GM12878 (cell line): ENCODE measurements at regions not wholly inside any gene's neighbourhood (a gene's known extent, or its start where the extent isn't known, plus 50 kb on each side); places are given as distances from the start of the nearest gene placed in this dataset.

Experiments used
- ATAC-seq: fragments of 200-7000 bp; cut with Tn5 transposase; 3 replicates; pipeline ENCODE4 v1.9.1; 2020; ENCODE audit warnings: mild to moderate bottlenecking, moderate library complexity
- BruUV-seq: library from RNA; stranded (reverse); fragments of 400-500 nt; replicated peaks from 2 replicates; lab custom pipeline; 2021; lab: Mats Ljungman, UMichigan
- CTCF ChIA-PET: fragments of 300-600 bp; sonication (Branson Sonifier 250); formaldehyde crosslinking; extraction: SDS; loops from one replicate; lab custom pipeline; 2021; ENCODE audit warnings: inconsistent platforms; lab: Yijun Ruan, JAX
- POLR2A ChIA-PET: fragments of 350-600 bp; formaldehyde crosslinking; extraction: SDS; loops from one replicate; lab custom pipeline; 2021; ENCODE audit warnings: inconsistent platforms; lab: Charles Lee
- RAD21 ChIA-PET: fragments of 300-600 bp; sonication (Branson Sonifier 250); formaldehyde crosslinking; loops from one replicate; lab custom pipeline; 2023; ENCODE audit warnings: antibody characterized with exemption; ENCODE audit not compliant: unreplicated experiment; lab: Charles Lee
- SMC1A ChIA-PET: fragments of 300-600 bp; sonication (Branson Sonifier 250); formaldehyde crosslinking; loops from one replicate; lab custom pipeline; 2023; ENCODE audit not compliant: unreplicated experiment, uncharacterized antibody; lab: Charles Lee
- DNase-seq: peaks from one replicate; pipeline ENCODE4 v3.0.0-alpha.2; 2011; ENCODE audit warnings: low read depth, low spot score
- FAIRE-seq: peaks from 3 replicates; lab custom pipeline; 2011; peaks lifted over from hg19 to GRCh38; lab: Jason Lieb, UNC
- H2AFZ ChIP-seq: 2 replicates; pipeline ENCODE4 v1.6.0; 2011; ENCODE audit warnings: low read depth, low read length, control low read depth; ENCODE audit not compliant: control insufficient read depth
- H3K27ac ChIP-seq: 2 replicates; pipeline ENCODE4 v1.5.1; 2011; ENCODE audit warnings: control low read depth; ENCODE audit not compliant: control insufficient read depth, insufficient read depth
- H3K27me3 ChIP-seq, 2 experiments: replicated peaks in 1 of 2; 2 replicates each; pipeline versions ENCODE4 v1.6.0 to v1.6.1; 2011; ENCODE audit warnings: low read length in 1 of 2; ENCODE audit not compliant: control insufficient read depth in 2 of 2, insufficient read depth in 2 of 2
- H3K36me3 ChIP-seq, 2 experiments: 2 replicates each; pipeline ENCODE4 v1.5.1; 2011; ENCODE audit warnings: low read length in 1 of 2; ENCODE audit not compliant: control insufficient read depth in 2 of 2, insufficient read depth in 2 of 2
- H3K4me1 ChIP-seq: 2 replicates; pipeline ENCODE4 v1.6.1; 2011; ENCODE audit warnings: mild to moderate bottlenecking, low read length, moderate library complexity, mixed read lengths; ENCODE audit not compliant: control insufficient read depth, insufficient read depth
- H3K4me2 ChIP-seq: 2 replicates; pipeline ENCODE4 v1.6.0; 2011; ENCODE audit warnings: control low read depth; ENCODE audit not compliant: control insufficient read depth, insufficient read depth
- H3K4me3 ChIP-seq: fragments of 200-600 bp; sonication (generic); 2 replicates; pipeline ENCODE4 v1.5.1; 2016
- H3K79me2 ChIP-seq: 2 replicates; pipeline ENCODE4 v1.6.0; 2011; ENCODE audit warnings: low read length; ENCODE audit not compliant: control insufficient read depth, insufficient read depth
- H3K9ac ChIP-seq: 2 replicates; pipeline ENCODE4 v1.8.0; 2011; ENCODE audit warnings: low read length, control low read depth, mixed read lengths; ENCODE audit not compliant: control insufficient read depth, insufficient read depth
- H3K9me3 ChIP-seq: replicated peaks from 3 replicates; pipeline ENCODE4 v1.5.1; 2011; ENCODE audit warnings: mild to moderate bottlenecking, low read length; ENCODE audit not compliant: control insufficient read depth, insufficient read depth
- H4K20me1 ChIP-seq: 2 replicates; pipeline ENCODE4 v1.6.0; 2011; ENCODE audit not compliant: control insufficient read depth, insufficient read depth
- BHLHE40 ChIP-seq, 2 experiments: fragments of 450-650 bp in 1 of 2; IDR thresholded peaks; 2 replicates each; pipeline ENCODE4 v1.6.1; 2011 to 2017; ENCODE audit warnings: low read depth in 2 of 2, borderline replicate concordance in 1 of 2, improper control_type of control experiment in 1 of 2, low read length in 1 of 2, mild to moderate bottlenecking in 1 of 2
- CBX3 ChIP-seq: fragments of 200-600 bp; sonication (generic); IDR thresholded peaks from 2 replicates; pipeline ENCODE4 v1.6.1; 2016; ENCODE audit warnings: low read depth, borderline replicate concordance
- CREB1 ChIP-seq: IDR thresholded peaks from 2 replicates; pipeline ENCODE4 v1.6.1; 2012; ENCODE audit warnings: low read depth, mild to moderate bottlenecking, inconsistent platforms
- HDAC2 ChIP-seq: fragments of 200-600 bp; sonication (generic); IDR thresholded peaks from 2 replicates; pipeline ENCODE4 v1.6.1; 2017
- IKZF2 ChIP-seq, 2 experiments: fragments of 450-650 bp; IDR thresholded peaks; 2 replicates each; pipeline ENCODE4 v1.6.1; 2017; ENCODE audit warnings: mild to moderate bottlenecking in 2 of 2, moderate library complexity in 2 of 2
- MEF2B ChIP-seq: fragments of 450-650 bp; IDR thresholded peaks from 2 replicates; pipeline ENCODE4 v1.6.1; 2018; ENCODE audit warnings: mild to moderate bottlenecking, moderate library complexity; ENCODE audit not compliant: partially characterized antibody, poor library complexity, severe bottlenecking
- NBN ChIP-seq: fragments of 450-650 bp; IDR thresholded peaks from 2 replicates; pipeline ENCODE4 v1.6.1; 2016
- NRF1 ChIP-seq: conservative IDR thresholded peaks from 2 replicates; pipeline ENCODE4 v1.6.1; 2011; ENCODE audit warnings: mild to moderate bottlenecking, low read depth, low read length, improper control_type of control experiment
- WGBS: methylation state at CpG from one replicate; pipeline ENCODE4 v1.1.6; 2016; ENCODE audit warnings: low lambda C conversion rate; ENCODE audit not compliant: insufficient replicate concordance, insufficient coverage; ENCODE audit errors: missing lambda C conversion rate; 5-methylcytosine and 5-hydroxymethylcytosine counted together
- in situ Hi-C: fragments of 300-500 bp; cut with MboI; formaldehyde crosslinking; loops from 9 replicates; pipeline ENCODE4 v1.14.3; 2018; ENCODE audit warnings: mixed read lengths
- intact Hi-C: fragments of 100-400 bp; cut with micrococcal nuclease; formaldehyde crosslinking; loops from one replicate; pipeline ENCODE4 v1.14.2; 2022; ENCODE audit not compliant: unreplicated experiment
- TF ChIP-seq, protein P1 (sequence below): fragments of 450-650 bp; IDR thresholded peaks from 2 replicates; pipeline ENCODE4 v1.6.1; 2017; ENCODE audit warnings: mild to moderate bottlenecking, moderate library complexity
- TF ChIP-seq, protein P2 (sequence below): fragments of 450-650 bp; IDR thresholded peaks from 2 replicates; pipeline ENCODE4 v1.6.1; 2016; ENCODE audit warnings: mild to moderate bottlenecking, moderate library complexity, borderline replicate concordance
- TF ChIP-seq, protein P3 (sequence below): fragments of 450-650 bp; formaldehyde crosslinking; IDR thresholded peaks from 2 replicates; pipeline ENCODE4 v1.4.0; 2022; ENCODE audit warnings: mild to moderate bottlenecking, moderate library complexity

DNA sequence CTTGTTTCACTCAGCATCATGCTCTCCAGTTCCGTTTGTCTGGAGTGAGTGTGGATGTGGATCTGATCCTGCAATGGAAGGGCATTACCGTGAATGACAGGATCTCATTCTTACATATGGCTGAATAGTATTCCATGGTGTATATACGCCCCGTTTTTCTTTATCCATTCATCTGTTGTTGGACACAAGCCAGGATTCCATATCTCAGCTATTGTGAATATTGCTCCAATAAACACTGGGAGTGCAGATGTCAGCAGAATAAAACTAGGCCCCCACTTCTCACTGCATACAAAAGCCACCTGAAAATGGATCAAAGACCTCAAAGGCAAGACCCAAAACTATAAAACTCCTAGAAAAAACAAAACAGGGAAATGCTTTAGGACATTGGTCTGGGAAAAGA is 120.3 kb upstream of the TMPRSS2 start (continued):
- TF ChIP-seq, protein P1, sequence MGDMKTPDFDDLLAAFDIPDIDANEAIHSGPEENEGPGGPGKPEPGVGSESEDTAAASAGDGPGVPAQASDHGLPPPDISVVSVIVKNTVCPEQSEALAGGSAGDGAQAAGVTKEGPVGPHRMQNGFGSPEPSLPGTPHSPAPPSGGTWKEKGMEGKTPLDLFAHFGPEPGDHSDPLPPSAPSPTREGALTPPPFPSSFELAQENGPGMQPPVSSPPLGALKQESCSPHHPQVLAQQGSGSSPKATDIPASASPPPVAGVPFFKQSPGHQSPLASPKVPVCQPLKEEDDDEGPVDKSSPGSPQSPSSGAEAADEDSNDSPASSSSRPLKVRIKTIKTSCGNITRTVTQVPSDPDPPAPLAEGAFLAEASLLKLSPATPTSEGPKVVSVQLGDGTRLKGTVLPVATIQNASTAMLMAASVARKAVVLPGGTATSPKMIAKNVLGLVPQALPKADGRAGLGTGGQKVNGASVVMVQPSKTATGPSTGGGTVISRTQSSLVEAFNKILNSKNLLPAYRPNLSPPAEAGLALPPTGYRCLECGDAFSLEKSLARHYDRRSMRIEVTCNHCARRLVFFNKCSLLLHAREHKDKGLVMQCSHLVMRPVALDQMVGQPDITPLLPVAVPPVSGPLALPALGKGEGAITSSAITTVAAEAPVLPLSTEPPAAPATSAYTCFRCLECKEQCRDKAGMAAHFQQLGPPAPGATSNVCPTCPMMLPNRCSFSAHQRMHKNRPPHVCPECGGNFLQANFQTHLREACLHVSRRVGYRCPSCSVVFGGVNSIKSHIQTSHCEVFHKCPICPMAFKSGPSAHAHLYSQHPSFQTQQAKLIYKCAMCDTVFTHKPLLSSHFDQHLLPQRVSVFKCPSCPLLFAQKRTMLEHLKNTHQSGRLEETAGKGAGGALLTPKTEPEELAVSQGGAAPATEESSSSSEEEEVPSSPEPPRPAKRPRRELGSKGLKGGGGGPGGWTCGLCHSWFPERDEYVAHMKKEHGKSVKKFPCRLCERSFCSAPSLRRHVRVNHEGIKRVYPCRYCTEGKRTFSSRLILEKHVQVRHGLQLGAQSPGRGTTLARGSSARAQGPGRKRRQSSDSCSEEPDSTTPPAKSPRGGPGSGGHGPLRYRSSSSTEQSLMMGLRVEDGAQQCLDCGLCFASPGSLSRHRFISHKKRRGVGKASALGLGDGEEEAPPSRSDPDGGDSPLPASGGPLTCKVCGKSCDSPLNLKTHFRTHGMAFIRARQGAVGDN, result no peak
- TF ChIP-seq, all 136 proteins: peak for 0

DNA sequence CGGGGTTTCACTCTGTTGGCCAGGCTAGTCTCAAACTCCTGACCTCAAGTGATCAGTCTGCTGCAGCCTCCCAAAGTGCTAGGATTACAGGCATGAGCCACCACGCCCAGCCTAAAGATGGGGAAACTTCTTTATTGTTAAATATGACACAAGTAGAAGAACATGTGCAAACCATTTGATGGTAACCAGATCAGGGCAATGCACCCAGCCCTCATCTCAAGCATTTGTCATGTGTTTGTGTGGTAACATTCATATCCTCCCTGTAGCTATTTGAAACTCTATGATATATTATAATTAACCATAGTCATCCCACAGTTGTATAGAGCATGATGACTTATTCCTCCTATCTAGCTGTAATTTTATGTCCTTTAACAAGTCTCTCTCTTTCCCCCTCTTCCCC is 119.5 kb upstream of the TMPRSS2 start:
- ATAC-seq (no peak), FAIRE-seq (no peak), DNase-seq (no peak)
- no peak overlapping the region for H3K4me3 ChIP-seq
- intact Hi-C loops (no loop called here), in situ Hi-C loops (no loop called here)
- H3K4me2 ChIP-seq, result no peak overlapping the region
- no peaks in the 10 kb centered on the region; a peak in 2 of 4 replicates for H3K27me3 ChIP-seq
- ChIA-PET RAD21 (no interaction called here), POLR2A (no interaction called here), SMC1A (no interaction called here), CTCF (interaction anchor here (1.1 kb wide), 1 partner anchor 151 kb away, joined by 4 read pairs; no protein-coding TSS in a partner anchor)
- H4K20me1 ChIP-seq, result no peaks in the 10 kb centered on the region
- H3K9ac ChIP-seq, result no peak overlapping the region
- BruUV-seq, result no TSS peak
- H3K79me2 ChIP-seq, result no peaks in the 10 kb centered on the region
- H3K27ac ChIP-seq, result no peak overlapping the region
- H3K36me3 ChIP-seq, result no peaks in the 10 kb centered on the region
- H3K4me1 ChIP-seq, result no peaks in the 10 kb centered on the region
- H2AFZ ChIP-seq, result no peak overlapping the region
- no peaks in the 10 kb centered on the region; the same call in 2 of the 3 replicates for H3K9me3 ChIP-seq
- 21% methylated on average over 2 of the region's 2 CpGs for WGBS
- TF ChIP-seq, protein P2, sequence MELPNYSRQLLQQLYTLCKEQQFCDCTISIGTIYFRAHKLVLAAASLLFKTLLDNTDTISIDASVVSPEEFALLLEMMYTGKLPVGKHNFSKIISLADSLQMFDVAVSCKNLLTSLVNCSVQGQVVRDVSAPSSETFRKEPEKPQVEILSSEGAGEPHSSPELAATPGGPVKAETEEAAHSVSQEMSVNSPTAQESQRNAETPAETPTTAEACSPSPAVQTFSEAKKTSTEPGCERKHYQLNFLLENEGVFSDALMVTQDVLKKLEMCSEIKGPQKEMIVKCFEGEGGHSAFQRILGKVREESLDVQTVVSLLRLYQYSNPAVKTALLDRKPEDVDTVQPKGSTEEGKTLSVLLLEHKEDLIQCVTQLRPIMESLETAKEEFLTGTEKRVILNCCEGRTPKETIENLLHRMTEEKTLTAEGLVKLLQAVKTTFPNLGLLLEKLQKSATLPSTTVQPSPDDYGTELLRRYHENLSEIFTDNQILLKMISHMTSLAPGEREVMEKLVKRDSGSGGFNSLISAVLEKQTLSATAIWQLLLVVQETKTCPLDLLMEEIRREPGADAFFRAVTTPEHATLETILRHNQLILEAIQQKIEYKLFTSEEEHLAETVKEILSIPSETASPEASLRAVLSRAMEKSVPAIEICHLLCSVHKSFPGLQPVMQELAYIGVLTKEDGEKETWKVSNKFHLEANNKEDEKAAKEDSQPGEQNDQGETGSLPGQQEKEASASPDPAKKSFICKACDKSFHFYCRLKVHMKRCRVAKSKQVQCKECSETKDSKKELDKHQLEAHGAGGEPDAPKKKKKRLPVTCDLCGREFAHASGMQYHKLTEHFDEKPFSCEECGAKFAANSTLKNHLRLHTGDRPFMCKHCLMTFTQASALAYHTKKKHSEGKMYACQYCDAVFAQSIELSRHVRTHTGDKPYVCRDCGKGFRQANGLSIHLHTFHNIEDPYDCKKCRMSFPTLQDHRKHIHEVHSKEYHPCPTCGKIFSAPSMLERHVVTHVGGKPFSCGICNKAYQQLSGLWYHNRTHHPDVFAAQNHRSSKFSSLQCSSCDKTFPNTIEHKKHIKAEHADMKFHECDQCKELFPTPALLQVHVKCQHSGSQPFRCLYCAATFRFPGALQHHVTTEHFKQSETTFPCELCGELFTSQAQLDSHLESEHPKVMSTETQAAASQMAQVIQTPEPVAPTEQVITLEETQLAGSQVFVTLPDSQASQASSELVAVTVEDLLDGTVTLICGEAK, result no peak
- TF ChIP-seq CBX3 (no peak), NRF1 (no peak), IKZF2 (IDR thresholded peaks at IDR 0.05) (no peak), HDAC2 (no peak), CREB1 (no peak), MEF2B (no peak), BHLHE40 (IDR thresholded peaks at IDR 0.05; ENCODE audit: borderline replicate concordance in 1 of 2, low read depth in 2 of 2, low read length in 1 of 2) (no peak), NBN (no peak)
- TF ChIP-seq, protein P3, sequence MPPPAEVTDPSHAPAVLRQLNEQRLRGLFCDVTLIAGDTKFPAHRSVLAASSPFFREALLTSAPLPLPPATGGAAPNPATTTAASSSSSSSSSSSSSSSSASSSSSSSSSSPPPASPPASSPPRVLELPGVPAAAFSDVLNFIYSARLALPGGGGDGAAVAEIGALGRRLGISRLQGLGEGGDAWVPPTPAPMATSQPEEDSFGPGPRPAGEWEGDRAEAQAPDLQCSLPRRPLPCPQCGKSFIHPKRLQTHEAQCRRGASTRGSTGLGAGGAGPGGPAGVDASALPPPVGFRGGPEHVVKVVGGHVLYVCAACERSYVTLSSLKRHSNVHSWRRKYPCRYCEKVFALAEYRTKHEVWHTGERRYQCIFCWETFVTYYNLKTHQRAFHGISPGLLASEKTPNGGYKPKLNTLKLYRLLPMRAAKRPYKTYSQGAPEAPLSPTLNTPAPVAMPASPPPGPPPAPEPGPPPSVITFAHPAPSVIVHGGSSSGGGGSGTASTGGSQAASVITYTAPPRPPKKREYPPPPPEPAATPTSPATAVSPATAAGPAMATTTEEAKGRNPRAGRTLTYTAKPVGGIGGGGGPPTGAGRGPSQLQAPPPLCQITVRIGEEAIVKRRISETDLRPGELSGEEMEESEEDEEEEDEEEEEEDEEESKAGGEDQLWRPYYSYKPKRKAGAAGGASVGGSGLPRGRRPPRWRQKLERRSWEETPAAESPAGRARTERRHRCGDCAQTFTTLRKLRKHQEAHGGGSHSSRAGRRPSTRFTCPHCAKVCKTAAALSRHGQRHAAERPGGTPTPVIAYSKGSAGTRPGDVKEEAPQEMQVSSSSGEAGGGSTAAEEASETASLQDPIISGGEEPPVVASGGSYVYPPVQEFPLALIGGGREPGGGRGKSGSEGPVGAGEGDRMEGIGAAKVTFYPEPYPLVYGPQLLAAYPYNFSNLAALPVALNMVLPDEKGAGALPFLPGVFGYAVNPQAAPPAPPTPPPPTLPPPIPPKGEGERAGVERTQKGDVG, result no peak
